B cell (primary cell): ENCODE measurements at regions not wholly inside any gene's neighbourhood (a gene's known extent, or its start where the extent isn't known, plus 50 kb on each side); places are given as distances from the start of the nearest gene placed in this dataset.

Experiments
- ATAC-seq: fragments of 200-7000 bp; cut with Tn5 transposase; one replicate; pipeline ENCODE4 v1.10.0; 2021; ENCODE audit warnings: low read depth, mild to moderate bottlenecking, moderate number of reproducible peaks, moderate library complexity
- CTCF ChIA-PET: fragments of 350-600 bp; sonication (Branson Sonifier 250); formaldehyde crosslinking; loops from one replicate; lab custom pipeline; 2021; ENCODE audit warnings: antibody characterized with exemption, inconsistent platforms; lab: Charles Lee
- POLR2A ChIA-PET: fragments of 350-600 bp; sonication (Branson Sonifier 250); formaldehyde crosslinking; loops from one replicate; lab custom pipeline; 2021; ENCODE audit warnings: antibody characterized with exemption; lab: Charles Lee
- DNase-seq: peaks from one replicate; pipeline ENCODE4 v3.0.0; 2013
- H2AFZ ChIP-seq: 2 replicates; pipeline ENCODE4 v1.6.1; 2012; ENCODE audit warnings: mild to moderate bottlenecking, low read depth, low read length; ENCODE audit not compliant: insufficient read depth, poor library complexity, severe bottlenecking
- H3K27ac ChIP-seq, 2 donors: 1 replicate in 1 of 2; 2 replicates in 1 of 2; pipeline ENCODE4 v1.5.1; 2012 to 2013; ENCODE audit warnings: low read length in 2 of 2, mild to moderate bottlenecking in 2 of 2, moderate library complexity in 1 of 2
- H3K27me3 ChIP-seq, 4 experiments: fragments of 200-600 bp in 1 of 4; sonication (generic) in 1 of 4; replicated peaks in 1 of 4; 1 replicate in 2 of 4; 2 replicates in 2 of 4; pipeline versions ENCODE4 v1.6.1 to v1.7.0; 2013 to 2016; ENCODE audit warnings: low read length in 3 of 4, mild to moderate bottlenecking in 2 of 4, mixed read lengths in 1 of 4, moderate library complexity in 1 of 4; ENCODE audit not compliant: insufficient read depth in 4 of 4, control insufficient read depth in 3 of 4; ENCODE audit errors: control extremely low read depth in 1 of 4
- H3K36me3 ChIP-seq, 2 experiments: replicated peaks in 1 of 2; 1 replicate in 1 of 2; 2 replicates in 1 of 2; pipeline versions ENCODE4 v1.6.1 to v1.7.1; 2013; ENCODE audit warnings: low read length in 1 of 2; ENCODE audit not compliant: insufficient read depth in 2 of 2, control insufficient read depth in 1 of 2; ENCODE audit errors: control extremely low read depth in 1 of 2, extremely low read depth in 1 of 2
- H3K4me1 ChIP-seq, 2 donors: fragments of 200-600 bp in 1 of 2; sonication (generic) in 1 of 2; 1 replicate in 1 of 2; 2 replicates in 1 of 2; pipeline versions ENCODE4 v1.5.1 to v1.6.1; 2013 to 2017; ENCODE audit warnings: low read length in 2 of 2; ENCODE audit not compliant: control insufficient read depth in 2 of 2, insufficient read depth in 2 of 2
- H3K4me2 ChIP-seq: replicated peaks from 2 replicates; pipeline ENCODE3; 2012; ENCODE audit warnings: mild to moderate bottlenecking, low read depth, low read length; ENCODE audit not compliant: poor library complexity, severe bottlenecking
- H3K4me3 ChIP-seq, 5 experiments: fragments of 200-600 bp in 1 of 5; sonication (generic) in 1 of 5; 1 replicate in 3 of 5; 2 replicates in 2 of 5; pipeline versions ENCODE4 v1.5.1 to v1.7.0; 2011 to 2016; ENCODE audit warnings: low read length in 4 of 5, mild to moderate bottlenecking in 4 of 5, low read depth in 2 of 5, control low read depth in 1 of 5, moderate library complexity in 1 of 5; ENCODE audit not compliant: insufficient read depth in 1 of 5; ENCODE audit errors: control extremely low read depth in 1 of 5, extremely low read depth in 1 of 5
- H3K79me2 ChIP-seq: fragments of 200-600 bp; sonication (generic); one replicate; pipeline ENCODE4 v1.6.0; 2016; ENCODE audit warnings: low read length; ENCODE audit not compliant: control insufficient read depth, insufficient read depth
- H3K9ac ChIP-seq: fragments of 200-600 bp; sonication (generic); 2 replicates; pipeline ENCODE4 v1.6.1; 2017; ENCODE audit warnings: mild to moderate bottlenecking, low read length, moderate library complexity
- H3K9me3 ChIP-seq, 3 donors: one replicate each; pipeline versions ENCODE4 v1.6.1 to v1.7.1; 2013; ENCODE audit warnings: low read length in 2 of 3; ENCODE audit not compliant: control insufficient read depth in 2 of 3, insufficient read depth in 1 of 3; ENCODE audit errors: control extremely low read depth in 1 of 3
- H4K20me1 ChIP-seq: 2 replicates; pipeline ENCODE4 v1.6.0; 2012; ENCODE audit warnings: mild to moderate bottlenecking, low read length; ENCODE audit not compliant: insufficient read depth, control insufficient read depth, poor library complexity, severe bottlenecking
- H3K27ac Mint-ChIP-seq: one replicate; pipeline ENCODE4 v1.8.0; 2021; ENCODE audit warnings: mixed read lengths
- H3K27me3 Mint-ChIP-seq: one replicate; pipeline ENCODE4 v1.8.0; 2021; ENCODE audit warnings: mixed read lengths
- H3K4me1 Mint-ChIP-seq: one replicate; pipeline ENCODE4 v1.8.0; 2021; ENCODE audit warnings: mixed read lengths
- H3K4me3 Mint-ChIP-seq: one replicate; pipeline ENCODE4 v1.8.0; 2021; ENCODE audit warnings: mixed read lengths
- H3K9me3 Mint-ChIP-seq: one replicate; pipeline ENCODE4 v1.8.0; 2022; ENCODE audit warnings: mixed read lengths; ENCODE audit not compliant: insufficient read depth
- EZH2 ChIP-seq: IDR thresholded peaks from 2 replicates; pipeline ENCODE4 v1.6.1; 2012; ENCODE audit warnings: borderline replicate concordance, low read depth, mild to moderate bottlenecking, moderate library complexity, low read length; ENCODE audit not compliant: insufficient read depth, poor library complexity, severe bottlenecking
- WGBS: methylation state at CpG from one replicate; pipeline ENCODE4 v1.1.5; 2013; ENCODE audit warnings: missing lambda C conversion rate; ENCODE audit not compliant: insufficient coverage; 5-methylcytosine and 5-hydroxymethylcytosine counted together
- intact Hi-C: fragments of 100-400 bp; cut with micrococcal nuclease; formaldehyde crosslinking; loops from one replicate; pipeline ENCODE4 v1.10.0; 2022
- TF ChIP-seq, protein P1 (sequence below): fragments of 200-600 bp; IDR thresholded peaks from one replicate; pipeline ENCODE4 v1.8.0; 2022; ENCODE audit warnings: antibody characterized with exemption, mild to moderate bottlenecking

DNA sequence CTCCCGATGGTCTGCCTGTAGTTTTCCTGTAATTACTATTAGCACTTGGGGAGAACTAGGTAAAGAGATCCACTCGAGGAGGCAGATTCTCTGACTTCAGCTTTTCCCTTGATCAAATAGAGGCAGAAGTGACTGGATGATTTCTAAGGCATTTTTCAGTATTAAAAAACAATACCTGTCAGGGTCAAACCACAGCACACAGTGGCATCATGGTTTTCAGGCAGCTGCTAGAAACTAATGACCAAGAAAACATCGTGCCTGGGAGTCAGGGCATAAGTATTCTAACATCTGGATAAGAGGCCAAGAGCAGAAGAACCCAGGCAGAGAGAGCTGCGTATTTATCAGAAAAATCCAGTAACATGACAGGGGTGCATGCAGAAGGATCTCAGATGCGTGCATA, 419.9 kb downstream of the TUSC7 start:
- Mint-ChIP-seq H3K4me3 (no peak overlapping the region), H3K27me3 (no peaks in the 10 kb centered on the region), H3K27ac (no peak overlapping the region), H3K4me1 (no peaks in the 10 kb centered on the region), H3K9me3 (no peaks in the 10 kb centered on the region)
- TF ChIP-seq, protein P1, sequence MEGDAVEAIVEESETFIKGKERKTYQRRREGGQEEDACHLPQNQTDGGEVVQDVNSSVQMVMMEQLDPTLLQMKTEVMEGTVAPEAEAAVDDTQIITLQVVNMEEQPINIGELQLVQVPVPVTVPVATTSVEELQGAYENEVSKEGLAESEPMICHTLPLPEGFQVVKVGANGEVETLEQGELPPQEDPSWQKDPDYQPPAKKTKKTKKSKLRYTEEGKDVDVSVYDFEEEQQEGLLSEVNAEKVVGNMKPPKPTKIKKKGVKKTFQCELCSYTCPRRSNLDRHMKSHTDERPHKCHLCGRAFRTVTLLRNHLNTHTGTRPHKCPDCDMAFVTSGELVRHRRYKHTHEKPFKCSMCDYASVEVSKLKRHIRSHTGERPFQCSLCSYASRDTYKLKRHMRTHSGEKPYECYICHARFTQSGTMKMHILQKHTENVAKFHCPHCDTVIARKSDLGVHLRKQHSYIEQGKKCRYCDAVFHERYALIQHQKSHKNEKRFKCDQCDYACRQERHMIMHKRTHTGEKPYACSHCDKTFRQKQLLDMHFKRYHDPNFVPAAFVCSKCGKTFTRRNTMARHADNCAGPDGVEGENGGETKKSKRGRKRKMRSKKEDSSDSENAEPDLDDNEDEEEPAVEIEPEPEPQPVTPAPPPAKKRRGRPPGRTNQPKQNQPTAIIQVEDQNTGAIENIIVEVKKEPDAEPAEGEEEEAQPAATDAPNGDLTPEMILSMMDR: no peak
- no peak for TF ChIP-seq EZH2
- H3K27ac ChIP-seq: no peak overlapping the region
- H3K4me2 ChIP-seq: no peak overlapping the region
- ChIA-PET CTCF (no interaction called here), POLR2A (no interaction called here)
- H3K4me3 ChIP-seq: no peak overlapping the region
- H3K9me3 ChIP-seq: no peaks in the 10 kb centered on the region
- no peak for ATAC-seq
- no peaks in the 10 kb centered on the region for H3K36me3 ChIP-seq
- H3K79me2 ChIP-seq: no peaks in the 10 kb centered on the region
- intact Hi-C loops: no loop called here
- H3K9ac ChIP-seq: no peak overlapping the region
- H3K27me3 ChIP-seq: no peaks in the 10 kb centered on the region
- 89% methylated on average over 5 of the region's 5 CpGs for whole genome bisulfite sequencing
- no peaks in the 10 kb centered on the region for H3K4me1 ChIP-seq
- DNase-seq: no peak
- H2AFZ ChIP-seq: no peak overlapping the region
- no peaks in the 10 kb centered on the region for H4K20me1 ChIP-seq

DNA sequence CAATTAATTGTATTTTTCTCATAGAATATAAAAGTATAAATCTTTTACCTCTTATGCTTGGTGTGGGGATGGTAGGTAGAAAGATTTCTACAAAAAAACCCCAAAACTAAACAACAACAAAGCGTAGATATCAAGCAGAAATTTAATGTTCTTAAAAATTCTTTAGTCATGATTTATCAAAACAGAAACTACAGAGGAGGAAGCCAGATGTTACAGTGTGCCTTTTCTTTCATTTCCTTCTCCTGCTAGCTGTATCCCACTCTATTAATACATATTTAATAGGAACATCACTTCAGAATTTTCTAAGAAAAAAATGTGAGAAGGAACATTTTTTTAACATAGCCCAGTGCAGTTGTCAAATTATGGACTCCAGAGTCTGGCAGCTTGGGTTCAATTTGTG, 420.6 kb downstream of the TUSC7 start:
- ATAC-seq (no peak), DNase-seq (no peak)
- Histone ChIP-seq H3K79me2 (no peaks in the 10 kb centered on the region), H3K9me3 (no peaks in the 10 kb centered on the region), H3K27ac (no peak overlapping the region), H3K4me1 (no peaks in the 10 kb centered on the region), H2AFZ (no peak overlapping the region), H3K4me3 (no peak overlapping the region), H3K9ac (no peak overlapping the region), H3K27me3 (no peaks in the 10 kb centered on the region), H3K36me3 (no peaks in the 10 kb centered on the region), H4K20me1 (no peaks in the 10 kb centered on the region), H3K4me2 (no peak overlapping the region)
- no peaks in the 10 kb centered on the region for H3K9me3 Mint-ChIP-seq
- no peak overlapping the region for H3K27ac Mint-ChIP-seq
- TF ChIP-seq, protein P1: no peak
- TF ChIP-seq EZH2: no peak
- no peaks in the 10 kb centered on the region for H3K27me3 Mint-ChIP-seq
- WGBS: no CpG with 5 or more reads among the region's 1 CpG
- POLR2A ChIA-PET: no interaction called here
- H3K4me1 Mint-ChIP-seq: no peaks in the 10 kb centered on the region
- CTCF ChIA-PET: no interaction called here
- H3K4me3 Mint-ChIP-seq: no peak overlapping the region
- intact Hi-C loops: no loop called here
